ENCODE measurements at regions not wholly inside any gene's neighbourhood (a gene's known extent, or its start where the extent isn't known, plus 50 kb on each side); places are given as distances from the start of the nearest gene placed in this dataset.

- Histone ChIP-seq H3K27me3 (ENCODE audit: control insufficient read depth, insufficient read depth, low read length, poor library complexity, severe bottlenecking) (no peaks in the 10 kb centered on the region), H3K4me3 (ENCODE audit: low read length) (no peak overlapping the region), H3K27ac (ENCODE audit: low read depth, low read length) (no peak overlapping the region), H3K9ac (ENCODE audit: extremely low read depth, low read length, poor library complexity, severe bottlenecking) (no peak overlapping the region), H3K9me3 (ENCODE audit: control insufficient read depth, low read length) (no peaks in the 10 kb centered on the region), H3K36me3 (ENCODE audit: control insufficient read depth, insufficient read depth, low read length) (no peaks in the 10 kb centered on the region), H3K4me1 (ENCODE audit: control insufficient read depth, insufficient read depth, low read length) (no peaks in the 10 kb centered on the region)
- H3K4me1 Mint-ChIP-seq, result peaks cover 10% of the 10 kb centered on the region
- WGBS, 2 experiments (ENCODE audit: insufficient coverage in 1 of 2, insufficient read length in 1 of 2), result 95 to 96% methylated on average over 8 to 14 of the region's 14 CpGs
- H3K9me3 Mint-ChIP-seq, result no peaks in the 10 kb centered on the region
- no peak for DNase-seq
- TF ChIP-seq, protein P1, sequence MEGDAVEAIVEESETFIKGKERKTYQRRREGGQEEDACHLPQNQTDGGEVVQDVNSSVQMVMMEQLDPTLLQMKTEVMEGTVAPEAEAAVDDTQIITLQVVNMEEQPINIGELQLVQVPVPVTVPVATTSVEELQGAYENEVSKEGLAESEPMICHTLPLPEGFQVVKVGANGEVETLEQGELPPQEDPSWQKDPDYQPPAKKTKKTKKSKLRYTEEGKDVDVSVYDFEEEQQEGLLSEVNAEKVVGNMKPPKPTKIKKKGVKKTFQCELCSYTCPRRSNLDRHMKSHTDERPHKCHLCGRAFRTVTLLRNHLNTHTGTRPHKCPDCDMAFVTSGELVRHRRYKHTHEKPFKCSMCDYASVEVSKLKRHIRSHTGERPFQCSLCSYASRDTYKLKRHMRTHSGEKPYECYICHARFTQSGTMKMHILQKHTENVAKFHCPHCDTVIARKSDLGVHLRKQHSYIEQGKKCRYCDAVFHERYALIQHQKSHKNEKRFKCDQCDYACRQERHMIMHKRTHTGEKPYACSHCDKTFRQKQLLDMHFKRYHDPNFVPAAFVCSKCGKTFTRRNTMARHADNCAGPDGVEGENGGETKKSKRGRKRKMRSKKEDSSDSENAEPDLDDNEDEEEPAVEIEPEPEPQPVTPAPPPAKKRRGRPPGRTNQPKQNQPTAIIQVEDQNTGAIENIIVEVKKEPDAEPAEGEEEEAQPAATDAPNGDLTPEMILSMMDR (conservative IDR thresholded peaks at IDR 0.05), result no peak
- no peaks in the 10 kb centered on the region for H3K36me3 Mint-ChIP-seq (ENCODE audit: low read depth)
- H3K27ac Mint-ChIP-seq, result no peak overlapping the region
- H3K4me3 Mint-ChIP-seq, result no peak overlapping the region
- no peaks in the 10 kb centered on the region for H3K27me3 Mint-ChIP-seq (ENCODE audit: insufficient read depth)
These were observed 103.1 kb upstream of the SULF2 start for GRCh38 chr20:47888351-47888750.

DNA sequence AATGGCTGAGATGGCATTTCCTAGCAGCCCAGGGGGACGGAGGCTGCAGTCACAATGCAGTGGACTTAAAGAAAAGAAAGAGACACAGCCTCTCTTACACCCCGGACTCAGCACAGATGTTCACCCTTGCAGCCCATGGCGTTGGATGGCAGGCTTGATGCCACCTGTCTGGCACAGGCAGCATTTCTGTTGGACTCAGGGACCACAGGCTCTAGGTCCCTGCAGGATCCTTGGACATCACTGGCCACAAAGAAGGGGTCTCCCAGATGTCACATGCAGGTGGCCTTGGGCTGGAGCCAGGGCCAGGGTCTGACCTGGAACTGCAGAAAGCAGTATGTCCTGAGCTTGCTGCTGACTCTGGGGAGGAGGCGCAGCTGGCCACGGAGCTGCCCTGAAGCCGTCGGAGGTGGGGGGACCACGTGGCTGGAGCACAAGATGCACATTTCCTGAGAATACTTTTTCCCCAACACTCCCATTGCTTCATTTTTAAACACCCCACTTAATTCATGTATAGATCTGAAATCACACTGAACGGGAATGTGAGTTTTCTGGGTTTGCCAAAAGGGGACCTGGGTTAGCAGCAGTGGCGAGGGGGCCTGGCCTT lies 102.3 kb upstream of the SULF2 start:
- Histone ChIP-seq H3K27me3 (ENCODE audit: control insufficient read depth, insufficient read depth, low read length, poor library complexity, severe bottlenecking) (no peaks in the 10 kb centered on the region), H3K4me3 (ENCODE audit: low read length) (no peak overlapping the region), H3K36me3 (ENCODE audit: control insufficient read depth, insufficient read depth, low read length) (no peaks in the 10 kb centered on the region), H3K27ac (ENCODE audit: low read depth, low read length) (no peak overlapping the region), H3K9me3 (ENCODE audit: control insufficient read depth, low read length) (no peaks in the 10 kb centered on the region), H3K9ac (ENCODE audit: extremely low read depth, low read length, poor library complexity, severe bottlenecking) (no peak overlapping the region), H3K4me1 (ENCODE audit: control insufficient read depth, insufficient read depth, low read length) (no peaks in the 10 kb centered on the region)
- WGBS, 2 experiments (ENCODE audit: insufficient coverage in 1 of 2, insufficient read length in 1 of 2), result 92 to 93% methylated on average over 5 to 10 of the region's 10 CpGs
- Mint-ChIP-seq H3K27ac (no peak overlapping the region), H3K4me1 (peaks cover 10% of the 10 kb centered on the region), H3K9me3 (no peaks in the 10 kb centered on the region), H3K36me3 (ENCODE audit: low read depth) (no peaks in the 10 kb centered on the region), H3K27me3 (ENCODE audit: insufficient read depth) (no peaks in the 10 kb centered on the region), H3K4me3 (no peak overlapping the region)
- no peak for DNase-seq
- TF ChIP-seq, protein P1 (conservative IDR thresholded peaks at IDR 0.05), result no peak

GRCh38 chr20:47887064-47887463 lies 101.8 kb upstream of the SULF2 start:
- DNase-seq, result no peak
- H3K9me3 Mint-ChIP-seq, result no peaks in the 10 kb centered on the region
- TF ChIP-seq, protein P1 (conservative IDR thresholded peaks at IDR 0.05), result no peak
- H3K4me3 ChIP-seq (ENCODE audit: low read length), result no peak overlapping the region
- peaks cover 10% of the 10 kb centered on the region for H3K4me1 Mint-ChIP-seq
- no peak overlapping the region for H3K9ac ChIP-seq (ENCODE audit: extremely low read depth, low read length, poor library complexity, severe bottlenecking)
- H3K27ac ChIP-seq (ENCODE audit: low read depth, low read length), result no peak overlapping the region
- H3K36me3 ChIP-seq (ENCODE audit: control insufficient read depth, insufficient read depth, low read length), result no peaks in the 10 kb centered on the region
- H3K27ac Mint-ChIP-seq, result no peak overlapping the region
- no peaks in the 10 kb centered on the region for H3K4me1 ChIP-seq (ENCODE audit: control insufficient read depth, insufficient read depth, low read length)
- no peak overlapping the region for H3K4me3 Mint-ChIP-seq
- H3K27me3 Mint-ChIP-seq (ENCODE audit: insufficient read depth), result no peaks in the 10 kb centered on the region
- H3K9me3 ChIP-seq (ENCODE audit: control insufficient read depth, low read length), result no peaks in the 10 kb centered on the region
- H3K27me3 ChIP-seq (ENCODE audit: control insufficient read depth, insufficient read depth, low read length, poor library complexity, severe bottlenecking), result no peaks in the 10 kb centered on the region
- no peaks in the 10 kb centered on the region for H3K36me3 Mint-ChIP-seq (ENCODE audit: low read depth)
- WGBS, 2 experiments (ENCODE audit: insufficient coverage in 1 of 2, insufficient read length in 1 of 2), result 94 to 95% methylated on average over 7 to 8 of the region's 8 CpGs
